IgD-negative memory B cell (primary cell): ENCODE measurements at regions not wholly inside any gene's neighbourhood (a gene's known extent, or its start where the extent isn't known, plus 50 kb on each side); places are given as distances from the start of the nearest gene placed in this dataset.
"Not testable (repeated sequence)": the region's sequence is repeated elsewhere in the genome, so short reads cannot be mapped to it uniquely, and the experiment has no call there.

ENCODE experiments used
- H3K27ac Mint-ChIP-seq, 3 donors: one replicate each; pipeline ENCODE4 v1.8.0; 2020 to 2022; ENCODE audit warnings: mild to moderate bottlenecking in 3 of 3, mixed read lengths in 3 of 3, moderate library complexity in 1 of 3
- H3K27me3 Mint-ChIP-seq: one replicate; pipeline ENCODE4 v1.8.0; 2021; ENCODE audit warnings: mixed read lengths
- H3K36me3 Mint-ChIP-seq: one replicate; pipeline ENCODE4 v1.8.0; 2020; ENCODE audit warnings: mild to moderate bottlenecking, mixed read lengths
- H3K4me1 Mint-ChIP-seq, 3 donors: one replicate each; pipeline ENCODE4 v1.8.0; 2020 to 2022; ENCODE audit warnings: mixed read lengths in 3 of 3, mild to moderate bottlenecking in 1 of 3
- H3K4me3 Mint-ChIP-seq, 4 donors: one replicate each; pipeline ENCODE4 v1.8.0; 2020 to 2022; ENCODE audit warnings: mild to moderate bottlenecking in 4 of 4, mixed read lengths in 4 of 4, moderate library complexity in 3 of 4
- H3K9me3 Mint-ChIP-seq, 3 donors: one replicate each; pipeline ENCODE4 v1.8.0; 2020 to 2021; ENCODE audit warnings: mixed read lengths in 3 of 3, mild to moderate bottlenecking in 1 of 3

DNA sequence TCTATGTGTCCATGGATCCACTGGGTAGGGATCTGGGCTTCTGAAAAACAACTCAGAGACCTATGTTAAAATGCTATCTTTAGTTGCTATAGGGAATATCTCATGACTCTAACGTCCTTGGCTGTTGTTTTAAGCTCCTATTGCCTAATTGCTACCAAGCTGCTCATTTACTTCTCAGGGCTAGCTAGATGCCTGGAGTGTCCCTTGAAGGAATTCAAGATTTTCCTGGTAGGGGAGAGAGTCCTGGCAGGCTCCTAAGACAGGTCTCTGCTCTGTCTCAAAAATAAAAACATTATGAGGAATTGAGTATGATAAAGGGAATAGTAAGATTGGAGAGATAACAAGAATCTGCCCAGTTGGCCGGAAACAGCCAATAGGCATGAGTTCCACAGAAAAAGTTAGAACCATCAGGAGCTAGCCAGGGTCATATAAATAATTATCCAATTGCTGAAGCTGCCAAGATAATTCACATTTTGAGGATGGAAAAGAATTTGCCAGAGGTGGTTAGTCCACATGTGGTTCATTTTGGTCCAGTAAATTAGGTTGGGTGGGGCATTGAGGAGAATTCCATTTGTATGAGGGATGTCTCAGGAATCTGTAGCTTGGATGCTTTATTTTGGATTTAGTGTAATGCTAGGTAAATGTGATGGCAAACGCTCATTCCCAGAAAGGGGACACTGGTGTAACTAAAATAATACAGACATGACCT, 362.7 kb upstream of the VSTM2A start:
- peaks cover 2 to 18% (median 8%) of the 10 kb centered on the region in 3 donors for H3K9me3 Mint-ChIP-seq
- H3K27me3 Mint-ChIP-seq = no peaks in the 10 kb centered on the region
- peaks cover 2% of the 10 kb centered on the region for H3K36me3 Mint-ChIP-seq
- peaks cover 0 to 3% (median 0%) of the 10 kb centered on the region in 3 donors for H3K4me1 Mint-ChIP-seq
- no peak overlapping the region for H3K27ac Mint-ChIP-seq
- no peak overlapping the region for H3K4me3 Mint-ChIP-seq

DNA sequence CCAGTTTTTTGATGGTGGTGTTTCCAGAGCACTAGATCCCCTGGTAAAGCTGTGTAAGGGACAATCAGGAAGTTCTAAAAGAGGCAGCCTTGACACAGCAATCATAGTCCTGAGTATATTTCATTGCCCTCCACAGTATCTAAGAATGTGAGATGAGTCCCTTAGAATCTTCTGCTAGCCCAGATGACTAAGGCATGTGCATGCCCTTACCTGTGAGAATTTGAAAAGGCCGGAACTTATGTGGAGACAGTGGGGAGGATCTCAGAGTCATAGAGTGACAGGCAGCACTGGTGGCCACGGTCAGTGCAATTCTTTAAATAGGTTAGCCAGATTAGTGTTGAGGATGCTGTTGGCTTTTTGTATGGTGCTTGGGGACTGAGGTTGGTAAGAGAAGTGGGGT, 361.4 kb upstream of the VSTM2A start:
- no peak overlapping the region for H3K27ac Mint-ChIP-seq
- no peaks in the 10 kb centered on the region for H3K27me3 Mint-ChIP-seq
- H3K36me3 Mint-ChIP-seq = peaks cover 2% of the 10 kb centered on the region
- no peak overlapping the region for H3K4me3 Mint-ChIP-seq
- H3K9me3 Mint-ChIP-seq = peaks cover 2 to 18% (median 8%) of the 10 kb centered on the region in 3 donors
- peaks cover 0 to 3% (median 0%) of the 10 kb centered on the region in 3 donors for H3K4me1 Mint-ChIP-seq

DNA sequence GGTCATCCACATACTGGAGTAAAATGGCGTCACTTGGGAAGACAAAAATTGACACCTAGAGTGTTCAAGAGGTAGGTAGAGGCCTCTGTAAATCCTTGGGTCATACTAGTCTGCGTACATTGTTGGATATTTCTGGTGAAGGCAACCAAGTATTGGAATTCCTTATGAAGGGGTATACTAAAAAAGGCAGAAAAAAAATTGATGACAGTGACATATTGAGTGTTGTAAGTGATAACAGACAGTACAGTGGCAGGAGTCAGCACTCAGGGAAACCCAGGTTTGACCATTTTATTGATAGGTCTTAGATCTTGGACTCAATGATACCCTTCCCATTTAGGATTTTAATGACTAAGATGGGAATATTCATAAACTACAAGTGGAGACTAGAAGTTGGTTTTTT, 359.1 kb upstream of the VSTM2A start:
- Mint-ChIP-seq H3K36me3 (peaks cover 2% of the 10 kb centered on the region), H3K27ac (no peak overlapping the region), H3K4me3 (no peak overlapping the region), H3K27me3 (no peaks in the 10 kb centered on the region), H3K4me1 (peaks cover 0 to 3% (median 0%) of the 10 kb centered on the region in 3 donors), H3K9me3 (peaks cover 4 to 18% (median 6%) of the 10 kb centered on the region in 3 donors)

DNA sequence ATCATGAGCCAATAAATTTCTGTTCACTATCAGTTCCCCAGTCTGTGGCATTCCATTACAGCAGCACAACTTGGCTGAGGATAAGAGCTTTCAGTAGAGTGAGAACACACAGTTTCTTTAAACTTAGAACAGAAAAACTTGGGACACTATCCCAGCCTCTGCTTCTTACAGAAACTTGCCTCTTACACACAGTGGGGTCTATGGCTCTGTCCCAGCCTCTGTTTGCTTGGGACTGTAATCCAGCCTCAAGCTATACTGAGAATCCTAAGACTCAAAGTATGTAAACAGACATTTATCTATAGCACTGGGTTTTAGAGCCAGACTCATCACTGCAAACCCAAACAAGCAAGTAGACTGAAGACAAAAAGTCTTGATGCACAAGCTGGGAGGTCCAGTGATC, 355.8 kb upstream of the VSTM2A start:
- peaks cover 2% of the 10 kb centered on the region for H3K36me3 Mint-ChIP-seq
- H3K4me1 Mint-ChIP-seq = no peaks in the 10 kb centered on the region
- H3K4me3 Mint-ChIP-seq = no peak overlapping the region
- H3K27me3 Mint-ChIP-seq = no peaks in the 10 kb centered on the region
- no peak overlapping the region for H3K27ac Mint-ChIP-seq
- H3K9me3 Mint-ChIP-seq = peaks cover 9 to 12% (median 11%) of the 10 kb centered on the region in 3 donors

DNA sequence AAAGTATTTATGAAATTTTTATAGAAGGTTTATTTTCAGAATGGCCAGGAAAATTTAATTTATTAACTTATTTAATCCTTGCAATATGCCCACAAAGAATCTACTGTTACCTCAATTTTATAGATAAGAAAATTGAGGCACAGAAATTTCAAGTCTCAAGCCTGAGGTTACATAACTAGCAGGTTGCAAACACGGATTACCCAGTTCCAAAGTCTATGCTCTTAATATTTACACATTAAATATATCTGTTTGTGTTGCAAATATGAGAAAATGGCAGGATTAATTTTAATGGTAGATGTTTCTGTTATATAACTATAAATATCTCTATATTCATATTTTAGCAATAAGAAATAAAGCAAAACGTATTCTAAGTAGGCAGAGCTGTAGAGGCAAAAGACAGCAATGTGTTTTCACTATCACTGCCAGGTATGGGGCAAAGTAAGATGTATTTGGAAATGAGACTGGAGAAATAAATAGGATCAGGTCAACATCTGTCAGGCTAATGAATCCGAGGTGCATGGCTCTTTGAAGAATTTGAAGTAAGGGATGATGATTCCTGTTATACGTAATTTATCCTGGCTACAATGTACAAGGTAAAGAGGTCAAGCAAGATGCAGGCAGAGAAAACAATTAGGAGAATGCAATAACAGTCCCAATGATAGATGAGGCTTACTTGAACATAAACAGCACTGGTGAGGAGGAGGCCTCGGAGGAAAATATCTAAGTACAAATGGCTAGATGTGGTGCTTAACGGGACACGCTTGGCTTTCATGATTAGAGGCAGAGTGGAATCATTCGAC, 354.1 kb upstream of the VSTM2A start:
- no peak overlapping the region for H3K27ac Mint-ChIP-seq
- H3K27me3 Mint-ChIP-seq = no peaks in the 10 kb centered on the region
- H3K36me3 Mint-ChIP-seq = peaks cover 2% of the 10 kb centered on the region
- no peaks in the 10 kb centered on the region for H3K4me1 Mint-ChIP-seq
- H3K9me3 Mint-ChIP-seq = peaks cover 6 to 11% (median 7%) of the 10 kb centered on the region in 3 donors
- no peak overlapping the region for H3K4me3 Mint-ChIP-seq

DNA sequence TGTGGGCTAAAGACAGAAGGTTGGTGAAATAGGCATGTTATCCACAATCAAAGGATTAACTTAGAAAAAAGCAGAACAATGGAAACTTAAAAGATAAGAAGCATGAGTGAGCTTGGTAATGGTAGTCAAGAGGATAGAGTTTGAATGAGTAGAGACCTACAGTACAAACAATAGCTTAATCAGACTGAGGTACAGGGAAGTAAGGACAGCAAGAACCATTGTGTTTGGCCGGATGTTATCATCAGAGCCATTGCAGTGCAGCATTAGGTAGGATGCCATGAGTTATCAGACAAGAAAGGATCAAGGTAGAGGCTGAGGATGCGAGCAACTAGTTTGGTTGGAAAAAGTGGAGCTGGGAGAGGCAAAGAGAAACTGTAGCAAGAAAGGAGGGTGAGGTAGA, 353.3 kb upstream of the VSTM2A start:
- Mint-ChIP-seq H3K27ac (no peak overlapping the region), H3K9me3 (peaks cover 6 to 11% (median 7%) of the 10 kb centered on the region in 3 donors), H3K27me3 (no peaks in the 10 kb centered on the region), H3K4me1 (no peaks in the 10 kb centered on the region), H3K36me3 (no peaks in the 10 kb centered on the region), H3K4me3 (no peak overlapping the region)

DNA sequence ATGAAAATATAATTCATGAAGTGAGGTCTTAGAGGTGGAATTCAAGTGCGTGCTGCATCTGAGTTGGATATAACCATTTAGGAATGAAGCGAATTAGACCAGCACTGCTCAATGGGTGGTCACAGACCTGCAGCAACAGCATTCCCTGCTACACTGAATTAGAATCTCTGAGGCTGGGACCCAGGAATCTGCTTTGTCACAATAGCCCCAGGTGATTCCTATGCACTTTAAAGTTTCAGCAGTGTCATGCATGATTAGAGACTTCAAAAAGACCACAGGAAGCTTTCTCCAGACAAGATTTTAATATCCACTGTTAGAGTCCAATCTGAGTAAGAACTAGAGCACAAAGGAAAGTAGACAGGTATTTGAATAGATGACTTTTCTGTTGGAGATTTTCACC, 352.8 kb upstream of the VSTM2A start:
- Mint-ChIP-seq H3K27ac (no peak overlapping the region), H3K27me3 (no peaks in the 10 kb centered on the region), H3K4me1 (no peaks in the 10 kb centered on the region), H3K36me3 (no peaks in the 10 kb centered on the region), H3K4me3 (no peak overlapping the region), H3K9me3 (peaks cover 7 to 11% (median 7%) of the 10 kb centered on the region in 3 donors)

DNA sequence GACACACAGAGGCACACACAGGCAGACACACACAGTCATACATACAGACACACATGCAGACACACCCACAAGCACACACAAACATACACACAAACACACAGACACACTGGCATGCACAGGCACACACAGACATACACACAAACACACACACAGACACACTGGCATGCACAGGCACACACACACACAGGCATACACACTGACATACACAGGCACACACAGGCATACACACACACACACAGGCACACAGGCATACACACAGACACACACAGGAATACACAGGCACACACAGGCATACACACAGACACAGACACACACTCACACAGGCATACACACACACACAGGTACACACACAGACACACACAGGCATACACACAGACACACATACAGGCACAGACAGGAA, 340.7 kb upstream of the VSTM2A start:
- Mint-ChIP-seq H3K27me3 (no peaks in the 10 kb centered on the region), H3K36me3 (no peaks in the 10 kb centered on the region), H3K27ac (peak overlapping the region in 1 of 3 donors; percentile 3), H3K9me3 (peaks cover 5 to 10% (median 5%) of the 10 kb centered on the region in 3 donors), H3K4me1 (no peaks in the 10 kb centered on the region), H3K4me3 (no peak overlapping the region)

DNA sequence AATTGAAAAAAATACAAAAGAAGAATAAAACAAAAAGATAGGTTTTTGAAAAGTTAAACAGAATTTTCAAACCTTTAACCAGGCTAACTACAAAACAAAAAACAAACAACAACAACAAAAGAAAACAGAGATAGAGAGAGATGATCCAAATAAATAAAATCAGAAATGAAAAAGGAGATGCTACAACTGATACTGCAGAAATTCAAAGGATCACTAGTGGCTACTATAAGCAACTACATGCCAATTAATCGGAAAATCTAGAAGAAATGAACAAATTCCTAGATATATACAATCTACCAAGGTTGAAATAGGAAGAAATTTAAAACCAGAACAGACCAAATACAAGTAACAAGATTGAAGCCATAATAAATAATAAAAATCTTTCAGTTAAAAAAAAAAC, 326.8 kb upstream of the VSTM2A start:
- Mint-ChIP-seq H3K27ac (no peak overlapping the region), H3K4me3 (no peak overlapping the region), H3K27me3 (no peaks in the 10 kb centered on the region), H3K4me1 (peaks cover 0 to 2% (median 0%) of the 10 kb centered on the region in 3 donors), H3K9me3 (peaks cover 4 to 23% (median 20%) of the 10 kb centered on the region in 3 donors), H3K36me3 (peaks cover 2% of the 10 kb centered on the region)

DNA sequence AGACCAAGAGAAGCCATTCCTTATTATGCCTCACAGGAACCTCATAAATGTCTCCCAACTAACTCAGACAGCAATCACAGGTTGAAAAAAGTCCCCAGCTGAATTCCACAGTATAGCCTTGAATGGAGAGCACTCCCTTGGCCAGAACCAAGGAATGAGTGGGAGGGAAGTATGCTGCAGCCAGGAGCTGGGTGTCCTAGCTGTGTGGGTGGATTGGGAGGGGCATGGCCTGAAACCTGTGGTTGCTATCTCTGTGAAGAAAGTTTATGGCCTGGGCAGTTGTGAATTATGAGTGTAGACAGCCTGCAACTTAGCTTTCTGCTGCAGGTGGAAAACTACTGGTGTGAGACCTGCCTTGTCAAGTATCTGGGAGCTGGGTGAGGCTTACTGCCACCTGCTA, 316.1 kb upstream of the VSTM2A start:
- not testable (repeated sequence) for H3K27ac Mint-ChIP-seq, H3K27me3 Mint-ChIP-seq, H3K36me3 Mint-ChIP-seq, H3K9me3 Mint-ChIP-seq, H3K4me1 Mint-ChIP-seq, H3K4me3 Mint-ChIP-seq

DNA sequence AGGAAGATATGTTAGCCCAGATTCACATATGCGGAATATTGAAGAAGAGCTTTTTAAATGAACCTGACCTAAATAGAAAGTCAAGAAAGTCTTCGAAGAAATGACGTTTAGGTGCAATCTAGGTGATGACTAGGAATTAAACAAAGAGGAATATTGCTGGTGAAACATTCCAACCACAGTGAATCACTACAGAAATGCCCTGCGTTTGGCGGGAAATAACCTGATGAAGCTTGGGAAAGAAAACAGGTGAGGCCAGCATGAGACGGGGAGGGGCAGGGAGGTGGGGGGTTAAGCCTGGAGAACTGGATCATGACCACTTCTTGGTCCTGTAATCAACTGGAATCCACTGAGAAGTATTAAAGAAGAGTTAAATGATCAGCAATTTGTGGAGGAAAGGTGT, 299.4 kb upstream of the VSTM2A start:
- Mint-ChIP-seq H3K9me3 (peaks cover 0 to 24% (median 8%) of the 10 kb centered on the region in 3 donors), H3K27ac (no peak overlapping the region), H3K27me3 (no peaks in the 10 kb centered on the region), H3K36me3 (no peaks in the 10 kb centered on the region), H3K4me3 (no peak overlapping the region), H3K4me1 (no peaks in the 10 kb centered on the region)

DNA sequence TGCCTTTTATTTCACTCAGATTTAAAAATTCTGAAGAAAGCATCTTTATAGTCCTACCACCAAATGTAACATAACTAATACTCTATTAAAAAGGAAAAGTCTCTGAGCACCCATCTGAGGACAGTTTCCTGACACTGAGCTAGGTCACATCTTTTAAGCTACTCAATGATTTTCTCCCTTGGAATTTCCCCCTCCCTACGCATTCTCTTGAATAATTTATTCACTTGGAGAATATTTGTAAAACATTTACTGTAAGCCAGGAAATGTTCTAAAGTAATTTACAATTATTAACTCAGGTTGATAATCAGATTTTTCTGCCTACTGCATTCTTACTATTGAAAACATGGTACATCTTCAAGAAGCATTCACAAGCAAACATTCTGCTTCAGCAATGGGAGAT, 297.2 kb upstream of the VSTM2A start:
- H3K36me3 Mint-ChIP-seq = no peaks in the 10 kb centered on the region
- H3K9me3 Mint-ChIP-seq = peaks cover 0 to 24% (median 8%) of the 10 kb centered on the region in 3 donors
- no peak overlapping the region for H3K27ac Mint-ChIP-seq
- no peaks in the 10 kb centered on the region for H3K4me1 Mint-ChIP-seq
- H3K27me3 Mint-ChIP-seq = no peaks in the 10 kb centered on the region
- no peak overlapping the region for H3K4me3 Mint-ChIP-seq

DNA sequence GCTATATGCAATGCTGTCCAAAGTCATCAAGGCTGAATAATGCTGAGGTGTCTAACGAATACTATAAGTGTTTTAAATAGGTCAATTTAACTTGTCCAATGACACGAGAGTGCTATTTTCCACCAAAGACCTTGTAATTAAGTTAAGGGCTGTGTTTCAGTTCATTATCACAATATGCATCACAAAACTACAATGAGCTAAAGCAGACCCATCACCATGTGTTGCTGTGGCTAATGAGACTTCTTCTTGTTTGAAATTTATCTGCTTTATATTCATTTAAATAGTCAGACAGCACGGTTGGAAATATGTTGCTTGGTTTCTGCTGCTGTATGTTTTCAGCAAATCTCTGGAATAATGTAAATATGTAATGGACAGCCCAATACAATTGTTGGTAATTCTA, 292.5 kb upstream of the VSTM2A start:
- no peak overlapping the region for H3K4me3 Mint-ChIP-seq
- H3K36me3 Mint-ChIP-seq = no peaks in the 10 kb centered on the region
- no peak overlapping the region for H3K27ac Mint-ChIP-seq

DNA sequence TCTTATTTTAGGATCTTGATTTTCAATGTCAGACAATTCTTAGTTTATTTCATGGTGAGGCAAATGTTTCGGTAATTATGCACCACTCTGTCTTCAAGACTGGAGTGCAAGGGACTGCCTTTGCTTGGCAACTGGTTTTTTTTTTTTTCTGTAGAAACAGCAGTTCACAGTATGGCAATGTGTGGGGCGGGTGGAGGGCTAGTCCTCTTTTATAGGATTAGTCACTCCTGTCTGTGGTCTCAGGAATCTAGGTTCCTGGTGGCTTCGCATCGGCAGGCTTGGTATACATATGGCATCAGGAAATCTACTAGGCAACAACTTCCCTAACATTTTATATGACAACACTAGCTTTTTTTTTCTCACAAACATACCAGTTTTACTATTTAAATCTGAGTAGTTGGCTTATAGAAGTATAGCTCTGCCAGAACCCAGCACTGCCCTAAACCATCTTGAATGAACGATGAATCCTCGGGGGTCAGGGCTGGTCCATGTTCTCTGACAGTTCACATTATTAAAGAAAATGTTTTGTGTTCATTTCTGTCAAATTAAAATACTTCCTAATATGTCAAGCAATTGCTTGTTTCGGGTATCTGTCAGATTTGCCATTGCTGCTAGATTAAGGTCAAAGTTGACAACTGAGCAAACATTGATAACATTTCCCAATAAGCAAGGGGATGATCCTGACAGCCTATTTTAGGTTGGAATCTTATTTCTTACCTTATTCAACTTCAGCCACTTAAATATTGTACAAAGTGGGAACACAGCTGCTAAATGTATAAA, 289.7 kb upstream of the VSTM2A start:
- H3K27me3 Mint-ChIP-seq = no peaks in the 10 kb centered on the region
- no peaks in the 10 kb centered on the region for H3K4me1 Mint-ChIP-seq
- H3K4me3 Mint-ChIP-seq = no peak overlapping the region
- H3K36me3 Mint-ChIP-seq = no peaks in the 10 kb centered on the region
- peaks cover 0 to 15% (median 1%) of the 10 kb centered on the region in 3 donors for H3K9me3 Mint-ChIP-seq
- no peak overlapping the region for H3K27ac Mint-ChIP-seq

More for the DNA sequence above, 292.5 kb upstream of the VSTM2A start:
- H3K9me3 Mint-ChIP-seq = peaks cover 1 to 13% (median 7%) of the 10 kb centered on the region in 3 donors
- H3K4me1 Mint-ChIP-seq = no peaks in the 10 kb centered on the region
- no peaks in the 10 kb centered on the region for H3K27me3 Mint-ChIP-seq

DNA sequence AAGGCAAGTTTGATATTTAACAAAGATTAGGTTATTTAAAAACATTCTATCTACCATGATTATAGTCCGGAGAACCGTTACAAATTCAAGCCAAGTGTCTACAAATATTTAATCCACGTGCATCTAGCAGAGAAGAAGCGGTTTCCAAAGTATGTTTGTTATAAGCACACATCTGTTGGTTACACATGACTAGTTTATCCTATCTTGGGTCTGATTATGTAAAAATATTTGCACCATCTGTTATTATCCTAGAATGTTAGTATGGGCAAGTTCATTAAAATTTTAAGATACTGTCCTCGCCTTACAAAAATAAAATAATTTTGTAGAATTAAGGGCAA, 289.2 kb upstream of the VSTM2A start:
- Mint-ChIP-seq H3K36me3 (no peaks in the 10 kb centered on the region), H3K9me3 (peaks cover 0 to 15% (median 1%) of the 10 kb centered on the region in 3 donors), H3K27ac (no peak overlapping the region), H3K27me3 (no peaks in the 10 kb centered on the region), H3K4me1 (no peaks in the 10 kb centered on the region), H3K4me3 (no peak overlapping the region)
